ENCODE measurements at regions not wholly inside any gene's neighbourhood (a gene's known extent, or its start where the extent isn't known, plus 50 kb on each side); places are given as distances from the start of the nearest gene placed in this dataset.
A peak's percentile ranks its signal among the peaks of the same experiment; 100 is the strongest.

DNA sequence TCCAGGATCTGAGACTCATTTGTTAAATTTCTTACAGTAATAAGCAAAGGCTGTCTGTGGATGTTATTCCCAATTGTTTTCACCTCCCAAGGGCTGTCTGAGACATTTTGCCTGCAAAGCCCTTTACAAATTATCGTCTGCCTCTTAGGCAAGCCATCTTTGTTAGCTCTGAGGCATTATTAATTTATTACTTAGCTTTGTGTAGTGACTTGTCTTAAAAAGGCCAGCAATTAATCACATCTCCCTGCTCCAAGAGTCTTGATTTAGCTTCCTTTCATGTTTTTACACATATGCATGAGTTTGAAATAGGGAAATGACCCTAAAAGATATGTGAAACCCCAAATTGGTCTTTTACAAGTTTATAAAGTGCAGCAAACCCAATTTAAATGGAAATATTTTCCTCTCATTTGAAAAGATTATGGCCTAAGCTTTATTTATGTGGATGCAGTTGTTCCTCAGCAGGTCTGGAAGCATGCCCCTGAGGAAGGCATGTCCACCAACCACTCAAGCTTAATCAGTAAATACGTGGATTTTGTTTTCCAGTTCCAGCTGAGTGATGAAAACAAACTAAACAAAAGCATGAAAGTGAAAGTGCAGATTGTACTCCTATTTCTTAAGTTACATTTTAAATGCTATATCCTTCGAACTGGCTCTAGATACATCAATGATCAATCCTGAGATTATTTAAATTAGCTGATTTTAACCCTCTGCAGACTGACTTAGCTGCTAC is 173.6 kb upstream of the LNX1 start:
- Histone ChIP-seq H3K27ac (no peak overlapping the region), H3K4me1 (peaks cover 8% of the 10 kb centered on the region), H3K27me3 (ENCODE audit: low read depth) (no peaks in the 10 kb centered on the region), H3K36me3 (no peaks in the 10 kb centered on the region), H3K4me3 (no peak overlapping the region), H3K9me3 (no peaks in the 10 kb centered on the region)
- TF ChIP-seq, protein P1, sequence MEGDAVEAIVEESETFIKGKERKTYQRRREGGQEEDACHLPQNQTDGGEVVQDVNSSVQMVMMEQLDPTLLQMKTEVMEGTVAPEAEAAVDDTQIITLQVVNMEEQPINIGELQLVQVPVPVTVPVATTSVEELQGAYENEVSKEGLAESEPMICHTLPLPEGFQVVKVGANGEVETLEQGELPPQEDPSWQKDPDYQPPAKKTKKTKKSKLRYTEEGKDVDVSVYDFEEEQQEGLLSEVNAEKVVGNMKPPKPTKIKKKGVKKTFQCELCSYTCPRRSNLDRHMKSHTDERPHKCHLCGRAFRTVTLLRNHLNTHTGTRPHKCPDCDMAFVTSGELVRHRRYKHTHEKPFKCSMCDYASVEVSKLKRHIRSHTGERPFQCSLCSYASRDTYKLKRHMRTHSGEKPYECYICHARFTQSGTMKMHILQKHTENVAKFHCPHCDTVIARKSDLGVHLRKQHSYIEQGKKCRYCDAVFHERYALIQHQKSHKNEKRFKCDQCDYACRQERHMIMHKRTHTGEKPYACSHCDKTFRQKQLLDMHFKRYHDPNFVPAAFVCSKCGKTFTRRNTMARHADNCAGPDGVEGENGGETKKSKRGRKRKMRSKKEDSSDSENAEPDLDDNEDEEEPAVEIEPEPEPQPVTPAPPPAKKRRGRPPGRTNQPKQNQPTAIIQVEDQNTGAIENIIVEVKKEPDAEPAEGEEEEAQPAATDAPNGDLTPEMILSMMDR (IDR thresholded peaks at IDR 0.05) = no peak
- no peak for ATAC-seq
- DNase-seq = no peak
- intact Hi-C loops (cut with DNase I) = no loop called here

DNA sequence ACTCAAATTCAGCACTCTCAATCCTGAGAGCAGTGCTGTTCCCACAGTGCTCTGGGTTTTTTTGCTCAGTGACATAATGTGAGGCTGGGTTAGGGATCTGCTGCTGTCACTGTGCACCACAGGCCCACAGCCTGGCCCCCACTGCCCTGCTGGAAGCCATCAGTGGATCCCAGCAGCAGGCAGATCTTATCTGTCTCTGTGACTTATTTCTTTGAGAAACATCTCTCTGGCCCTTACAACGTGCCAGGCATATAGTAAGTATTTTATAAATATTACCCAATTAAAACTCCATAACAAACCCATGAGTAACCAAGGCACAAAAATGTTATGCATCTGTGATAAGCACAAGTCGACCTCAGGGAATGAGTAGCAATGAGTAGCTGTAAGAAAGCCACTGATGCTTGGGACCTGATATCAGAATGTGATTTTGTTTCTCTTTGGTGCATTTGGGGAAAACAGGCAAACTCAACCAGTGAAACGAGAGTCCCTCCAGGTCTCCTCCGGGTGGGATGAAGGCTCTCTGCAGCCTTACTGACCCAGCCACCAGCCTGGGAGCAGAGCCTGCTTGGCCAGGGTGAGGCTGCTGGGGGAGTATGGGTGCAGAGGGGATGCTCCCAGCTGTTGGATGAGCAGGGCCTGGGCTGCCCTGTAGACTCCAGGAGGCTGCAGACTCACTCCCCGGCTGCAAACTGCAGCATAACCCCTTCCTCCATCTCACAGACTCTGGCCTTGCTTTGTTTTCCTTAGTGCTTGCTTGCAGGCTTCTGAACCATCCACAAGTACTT is 172.7 kb upstream of the LNX1 start:
- TF ChIP-seq, protein P1 (IDR thresholded peaks at IDR 0.05) = no peak
- peaks cover 8% of the 10 kb centered on the region for H3K4me1 ChIP-seq
- no peaks in the 10 kb centered on the region for H3K9me3 ChIP-seq
- peak overlapping the region; percentile 8 for H3K27ac ChIP-seq
- DNase-seq (no peak), ATAC-seq (peak; percentile 24 to 32)
- H3K36me3 ChIP-seq = no peaks in the 10 kb centered on the region
- intact Hi-C loops (cut with DNase I) = no loop called here
- no peak overlapping the region for H3K4me3 ChIP-seq
- no peaks in the 10 kb centered on the region for H3K27me3 ChIP-seq (ENCODE audit: low read depth)

DNA sequence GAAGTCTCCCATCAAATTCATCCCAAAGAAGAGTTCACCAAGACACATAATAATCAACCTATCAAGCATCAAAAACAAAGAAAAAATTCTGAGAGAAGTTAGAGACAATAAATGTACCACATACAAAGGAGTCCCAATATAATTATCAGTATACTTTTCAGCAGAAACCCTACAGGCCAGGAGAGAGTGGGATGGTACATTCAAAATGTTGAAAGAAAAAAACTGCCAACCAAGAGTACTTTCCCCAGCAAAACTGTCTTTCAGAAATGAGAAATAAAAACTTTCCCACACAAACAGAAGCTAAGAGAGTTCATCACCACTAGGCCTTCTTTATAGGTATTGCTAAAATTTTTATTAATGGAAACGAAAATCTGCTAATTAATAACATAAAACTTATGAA is 164.4 kb upstream of the LNX1 start:
- H3K4me1 ChIP-seq = no peaks in the 10 kb centered on the region
- H3K27ac ChIP-seq = no peak overlapping the region
- intact Hi-C loops (cut with DNase I) = no loop called here
- TF ChIP-seq, protein P1 (IDR thresholded peaks at IDR 0.05) = no peak
- H3K27me3 ChIP-seq (ENCODE audit: low read depth) = no peaks in the 10 kb centered on the region
- H3K36me3 ChIP-seq = no peaks in the 10 kb centered on the region
- DNase-seq = no peak
- ATAC-seq = no peak
- peaks cover 5% of the 10 kb centered on the region for H3K9me3 ChIP-seq
- no peak overlapping the region for H3K4me3 ChIP-seq

DNA sequence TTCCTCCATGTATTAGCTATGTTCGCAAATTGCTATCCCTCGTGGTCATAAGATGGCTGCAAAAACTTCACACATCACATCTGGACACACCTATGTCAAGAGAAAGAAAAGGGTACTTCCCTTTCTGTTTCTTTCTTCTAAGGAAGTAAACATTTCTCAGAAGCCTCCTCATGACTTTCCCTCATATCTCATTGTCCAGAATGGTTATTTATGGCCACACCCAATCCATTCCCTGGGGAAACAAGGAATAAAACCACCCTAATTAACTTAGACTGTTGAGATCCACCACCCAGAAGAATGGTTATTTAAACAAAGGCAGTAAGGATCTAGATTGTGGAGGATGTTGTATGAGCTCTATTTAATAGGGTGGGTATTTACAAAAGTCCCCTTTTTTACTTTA is 160.8 kb upstream of the LNX1 start:
- no peak overlapping the region for H3K27ac ChIP-seq
- H3K9me3 ChIP-seq = peaks cover 5% of the 10 kb centered on the region
- TF ChIP-seq, protein P1 (IDR thresholded peaks at IDR 0.05) = no peak
- ATAC-seq (no peak), DNase-seq (no peak)
- intact Hi-C loops (cut with DNase I) = no loop called here
- H3K4me3 ChIP-seq = no peak overlapping the region
- H3K4me1 ChIP-seq = no peaks in the 10 kb centered on the region
- H3K36me3 ChIP-seq = no peaks in the 10 kb centered on the region
- H3K27me3 ChIP-seq (ENCODE audit: low read depth) = no peaks in the 10 kb centered on the region

DNA sequence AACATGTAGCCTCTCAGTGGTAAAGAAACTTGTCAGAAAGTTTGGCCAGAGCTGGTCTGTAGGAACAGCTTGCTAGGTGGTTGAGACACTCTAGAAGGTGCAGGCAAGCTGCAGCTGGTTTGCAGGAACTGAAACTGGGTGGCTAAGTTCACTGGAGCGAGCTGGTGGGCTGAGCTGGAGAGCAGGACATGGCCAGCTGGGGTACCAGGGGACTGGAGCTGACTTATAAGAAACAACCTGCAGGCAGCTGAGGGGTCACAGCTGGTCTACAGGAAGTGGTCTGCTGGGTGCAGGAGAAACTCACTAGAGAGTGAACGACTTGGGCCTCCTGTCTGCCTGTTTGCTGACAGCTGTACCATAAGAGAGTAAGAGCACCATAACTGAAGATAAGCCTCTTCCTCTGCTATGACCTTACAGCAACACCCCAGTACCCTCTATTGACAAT is 157.1 kb upstream of the LNX1 start:
- H3K4me1 ChIP-seq = no peaks in the 10 kb centered on the region
- H3K27ac ChIP-seq = no peak overlapping the region
- DNase-seq = no peak
- H3K36me3 ChIP-seq = no peaks in the 10 kb centered on the region
- H3K27me3 ChIP-seq (ENCODE audit: low read depth) = no peaks in the 10 kb centered on the region
- H3K4me3 ChIP-seq = no peak overlapping the region
- H3K9me3 ChIP-seq = no peaks in the 10 kb centered on the region
- intact Hi-C loops (cut with DNase I) = no loop called here
- ATAC-seq = peak in 1 of 2 donors; percentile 30
- TF ChIP-seq, protein P1 (IDR thresholded peaks at IDR 0.05) = no peak
